GM12891 (cell line): ENCODE measurements at regions not wholly inside any gene's neighbourhood (a gene's known extent, or its start where the extent isn't known, plus 50 kb on each side); places are given as distances from the start of the nearest gene placed in this dataset.

Experiments used
- DNase-seq: peaks from one replicate; pipeline ENCODE4 v3.0.0; 2011; ENCODE audit warnings: low spot score; ENCODE audit not compliant: insufficient read length
- FAIRE-seq: peaks from 2 replicates; lab custom pipeline; 2011; peaks lifted over from hg19 to GRCh38; lab: Jason Lieb, UNC
- PAX5 ChIP-seq: IDR thresholded peaks from 2 replicates; pipeline ENCODE4 v1.6.1; 2011; ENCODE audit warnings: low read length, moderate library complexity, mild to moderate bottlenecking; ENCODE audit not compliant: insufficient read depth, severe bottlenecking
- POLR2A ChIP-seq: IDR thresholded peaks from 2 replicates; pipeline ENCODE4 v1.6.1; 2011; ENCODE audit warnings: low read depth, low read length, control low read depth
- POLR2AphosphoS5 ChIP-seq: IDR thresholded peaks from 2 replicates; pipeline ENCODE4 v1.6.1; 2011; ENCODE audit warnings: low read depth, low read length, control low read depth
- POU2F2 ChIP-seq: IDR thresholded peaks from 2 replicates; pipeline ENCODE4 v1.6.1; 2011; ENCODE audit warnings: low read depth, mild to moderate bottlenecking, control low read depth, low read length, moderate library complexity
- SPI1 ChIP-seq: IDR thresholded peaks from 2 replicates; pipeline ENCODE4 v1.6.1; 2011; ENCODE audit warnings: low read depth, low read length, control low read depth
- TAF1 ChIP-seq: IDR thresholded peaks from 2 replicates; pipeline ENCODE4 v1.6.1; 2011; ENCODE audit warnings: low read depth, low read length, control low read depth

DNA sequence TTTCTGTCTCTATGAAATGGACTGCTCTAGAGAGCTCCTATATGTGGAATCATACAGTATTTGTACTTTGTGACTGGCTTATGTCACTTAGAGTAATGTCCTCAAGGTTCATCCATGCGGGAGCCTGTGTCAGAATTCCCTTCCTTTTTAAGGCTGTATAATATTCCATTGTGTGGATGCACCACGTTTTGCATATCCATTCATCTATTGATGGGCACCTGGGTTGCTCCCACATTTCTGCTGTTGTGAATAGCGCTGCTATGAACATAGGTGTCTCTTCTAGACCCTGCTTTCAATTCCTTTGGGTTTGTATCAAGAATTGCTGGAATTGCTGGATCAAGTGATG, 155.4 kb downstream of the BMP7 start:
- DNase-seq (no peak), FAIRE-seq (no peak)
- TF ChIP-seq SPI1: no peak
- TF ChIP-seq POLR2A: no peak
- no peak for TF ChIP-seq POU2F2
- TF ChIP-seq POLR2AphosphoS5: no peak
- no peak for TF ChIP-seq PAX5
- TF ChIP-seq TAF1: no peak

DNA sequence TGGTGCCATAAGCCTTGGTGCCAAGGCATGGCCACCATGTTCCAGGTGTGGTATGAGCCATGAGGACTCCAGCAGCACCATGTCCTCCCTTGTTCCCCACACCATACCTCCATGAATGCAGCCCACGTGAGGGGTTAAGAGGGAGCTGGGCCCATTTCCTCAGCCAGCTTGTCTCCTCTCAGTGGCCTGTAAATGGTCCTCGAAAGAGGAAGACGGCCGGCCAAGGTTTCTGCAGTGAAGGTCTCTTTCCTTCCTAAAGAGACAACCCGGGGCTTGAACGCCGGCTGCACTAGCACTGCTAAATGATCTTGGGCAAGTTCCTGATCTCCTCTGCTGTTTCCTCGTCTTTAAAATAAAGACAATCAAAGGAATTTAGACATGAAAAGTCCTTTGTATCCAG, 154.0 kb downstream of the BMP7 start:
- TF ChIP-seq SPI1 (no peak), POLR2AphosphoS5 (no peak), TAF1 (no peak), POU2F2 (no peak), POLR2A (no peak), PAX5 (no peak)
- FAIRE-seq (no peak), DNase-seq (no peak)

- FAIRE-seq: no peak
Observed at GRCh38 chr20:57114290-57115005, 152.0 kb downstream of the BMP7 start.

DNA sequence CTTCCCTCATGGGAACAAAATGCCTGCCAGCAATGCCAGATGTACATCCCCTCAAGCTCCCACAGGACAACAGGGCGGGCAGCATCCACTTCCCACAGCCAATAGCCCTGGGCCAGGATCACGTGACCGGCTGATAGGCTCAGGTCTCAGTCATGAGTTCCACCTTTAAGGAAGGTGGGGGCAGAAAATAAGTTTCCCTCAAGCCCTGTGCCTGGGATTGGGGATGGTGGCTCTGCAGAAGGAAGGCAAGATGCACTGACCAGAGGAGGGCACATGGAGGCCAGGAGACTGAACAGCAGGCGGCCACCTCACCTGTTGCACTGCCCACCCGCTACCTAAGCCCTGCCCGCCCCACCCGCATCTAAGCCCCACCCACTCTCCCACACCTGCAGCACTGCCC, 149.1 kb downstream of the BMP7 start:
- FAIRE-seq (no peak), DNase-seq (no peak)
- no peak for TF ChIP-seq TAF1
- TF ChIP-seq POLR2AphosphoS5: no peak
- TF ChIP-seq POLR2A: no peak
- no peak for TF ChIP-seq POU2F2
- no peak for TF ChIP-seq SPI1
- no peak for TF ChIP-seq PAX5

More at GRCh38 chr20:57114290-57115005, 152.0 kb downstream of the BMP7 start:
- no peak for DNase-seq
- TF ChIP-seq PAX5 (no peak), TAF1 (no peak), POLR2AphosphoS5 (no peak), POU2F2 (no peak), SPI1 (no peak), POLR2A (no peak)

GRCh38 chr20:57118107-57118769, 148.2 kb downstream of the BMP7 start:
- no peak for FAIRE-seq
- TF ChIP-seq POLR2AphosphoS5 (no peak), PAX5 (no peak), SPI1 (no peak), TAF1 (no peak), POU2F2 (no peak), POLR2A (no peak)
- no peak for DNase-seq
